ENCODE measurements at regions not wholly inside any gene's neighbourhood (a gene's known extent, or its start where the extent isn't known, plus 50 kb on each side); places are given as distances from the start of the nearest gene placed in this dataset.
A peak's percentile ranks its signal among the peaks of the same experiment; 100 is the strongest.

DNA sequence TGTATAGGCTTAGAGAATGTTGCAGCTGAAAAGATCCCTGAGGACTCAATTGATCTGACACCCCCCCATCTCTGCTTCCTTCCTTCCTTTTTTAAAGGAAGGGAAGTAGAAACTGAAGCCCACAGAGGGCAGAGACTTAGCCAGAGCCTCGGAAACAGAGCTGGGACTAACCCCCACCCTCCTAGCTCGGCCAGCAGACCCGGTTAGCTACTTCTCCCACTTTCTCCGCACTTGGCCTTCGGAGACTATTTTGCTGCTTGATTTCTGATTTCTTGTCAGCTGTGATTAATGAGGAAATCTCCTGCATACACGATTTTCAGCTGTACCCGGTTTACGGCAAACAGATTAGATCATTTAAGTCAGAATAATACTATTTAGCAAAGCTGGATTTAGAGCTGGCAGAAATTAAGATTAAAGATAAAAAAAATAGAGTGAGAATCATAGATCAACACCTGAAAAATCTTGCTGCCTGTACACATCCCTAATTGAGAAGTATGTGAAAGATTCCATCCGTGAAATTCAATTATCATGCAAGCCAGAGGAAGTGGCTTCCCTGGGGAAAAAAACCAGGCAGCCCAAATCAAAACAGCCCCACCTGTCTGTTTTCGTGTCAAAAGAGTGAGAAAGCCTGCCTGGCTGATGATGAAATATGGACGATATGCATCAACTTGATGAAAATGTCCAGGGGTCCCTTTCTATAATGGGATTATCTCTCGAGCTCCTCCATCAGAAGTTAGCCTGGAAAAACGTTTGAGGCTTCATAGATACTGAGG lies 159.5 kb upstream of the SHB start:
- intact Hi-C loops (cut with DNase I) = loop anchor here in 1 of 10 donors (5.0 kb wide), 1 partner anchor 34 kb away; no protein-coding TSS in a partner anchor
- no peak for ATAC-seq
- DNase-seq = no peak
- WGBS, 4 donors = 40 to 51% (median 48%) methylated on average over 13 of the region's 13 CpGs
- H3K36me3 ChIP-seq = no peaks in the 10 kb centered on the region
- no peaks in the 10 kb centered on the region for H3K9me3 ChIP-seq
- TF ChIP-seq, protein P1, sequence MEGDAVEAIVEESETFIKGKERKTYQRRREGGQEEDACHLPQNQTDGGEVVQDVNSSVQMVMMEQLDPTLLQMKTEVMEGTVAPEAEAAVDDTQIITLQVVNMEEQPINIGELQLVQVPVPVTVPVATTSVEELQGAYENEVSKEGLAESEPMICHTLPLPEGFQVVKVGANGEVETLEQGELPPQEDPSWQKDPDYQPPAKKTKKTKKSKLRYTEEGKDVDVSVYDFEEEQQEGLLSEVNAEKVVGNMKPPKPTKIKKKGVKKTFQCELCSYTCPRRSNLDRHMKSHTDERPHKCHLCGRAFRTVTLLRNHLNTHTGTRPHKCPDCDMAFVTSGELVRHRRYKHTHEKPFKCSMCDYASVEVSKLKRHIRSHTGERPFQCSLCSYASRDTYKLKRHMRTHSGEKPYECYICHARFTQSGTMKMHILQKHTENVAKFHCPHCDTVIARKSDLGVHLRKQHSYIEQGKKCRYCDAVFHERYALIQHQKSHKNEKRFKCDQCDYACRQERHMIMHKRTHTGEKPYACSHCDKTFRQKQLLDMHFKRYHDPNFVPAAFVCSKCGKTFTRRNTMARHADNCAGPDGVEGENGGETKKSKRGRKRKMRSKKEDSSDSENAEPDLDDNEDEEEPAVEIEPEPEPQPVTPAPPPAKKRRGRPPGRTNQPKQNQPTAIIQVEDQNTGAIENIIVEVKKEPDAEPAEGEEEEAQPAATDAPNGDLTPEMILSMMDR (IDR thresholded peaks at IDR 0.05) = no peak
- TF ChIP-seq POLR2A (IDR thresholded peaks at IDR 0.05) = no peak
- no peak overlapping the region for H3K4me3 ChIP-seq
- H3K27me3 ChIP-seq = peaks cover 0 to 19% (median 0%) of the 10 kb centered on the region in 9 donors
- H3K27ac ChIP-seq = no peak overlapping the region
- H3K4me1 ChIP-seq = peaks cover 0 to 11% (median 0%) of the 10 kb centered on the region in 12 donors

DNA sequence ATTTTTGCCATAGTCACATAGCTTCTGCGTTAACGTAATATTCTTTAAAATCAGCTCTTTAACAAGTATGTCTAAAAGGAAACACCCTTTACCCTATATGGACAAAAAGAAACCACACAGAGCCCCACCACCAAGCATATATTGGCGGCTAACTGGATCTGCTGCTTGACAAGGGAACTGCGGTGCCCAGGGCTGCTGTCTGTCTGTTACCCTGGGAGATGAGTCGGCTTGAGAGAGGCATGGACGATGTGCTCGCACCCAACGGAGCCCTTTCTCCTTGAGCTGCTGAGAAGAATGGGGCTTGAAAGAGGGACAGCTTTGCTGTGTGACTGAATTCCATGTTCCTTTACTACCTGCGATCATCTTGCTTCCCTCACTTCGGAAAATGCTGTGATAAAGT lies 158.6 kb upstream of the SHB start:
- no peak for TF ChIP-seq POLR2A (IDR thresholded peaks at IDR 0.05)
- TF ChIP-seq, protein P1 (IDR thresholded peaks at IDR 0.05) = no peak
- no peak overlapping the region for H3K27ac ChIP-seq
- no peak for ATAC-seq
- peaks cover 0 to 25% (median 0%) of the 10 kb centered on the region in 9 donors for H3K27me3 ChIP-seq
- no peak for DNase-seq
- intact Hi-C loops (cut with DNase I) = loop anchor here in 1 of 10 donors (5.0 kb wide), 1 partner anchor 35 kb away; no protein-coding TSS in a partner anchor
- no peaks in the 10 kb centered on the region for H3K36me3 ChIP-seq
- H3K4me3 ChIP-seq = no peak overlapping the region
- peaks cover 0 to 11% (median 0%) of the 10 kb centered on the region in 12 donors for H3K4me1 ChIP-seq
- 53 to 73% (median 55%) methylated on average over 10 of the region's 10 CpGs for WGBS, 4 donors
- H3K9me3 ChIP-seq = no peaks in the 10 kb centered on the region

GRCh38 chr9:38227061-38227540 lies 158.1 kb upstream of the SHB start:
- WGBS, 4 donors = 5 to 15% (median 7%) methylated on average over 11 to 12 of the region's 12 CpGs
- Histone ChIP-seq H3K36me3 (no peaks in the 10 kb centered on the region), H3K9me3 (no peaks in the 10 kb centered on the region), H3K4me1 (peaks cover 0 to 11% (median 0%) of the 10 kb centered on the region in 12 donors), H3K27ac (no peak overlapping the region), H3K4me3 (no peak overlapping the region), H3K27me3 (peaks cover 0 to 26% (median 0%) of the 10 kb centered on the region in 9 donors)
- TF ChIP-seq POLR2A (IDR thresholded peaks at IDR 0.05) = no peak
- TF ChIP-seq, protein P1 (IDR thresholded peaks at IDR 0.05) = no peak
- intact Hi-C loops (cut with DNase I) = loop anchor here in 1 of 10 donors (5.0 kb wide), 1 partner anchor 35 kb away; no protein-coding TSS in a partner anchor
- ATAC-seq = peak in 3 of 4 donors; percentile 22 to 58 (median 41)
- peak; percentile 25 to 66 (median 36) for DNase-seq

DNA sequence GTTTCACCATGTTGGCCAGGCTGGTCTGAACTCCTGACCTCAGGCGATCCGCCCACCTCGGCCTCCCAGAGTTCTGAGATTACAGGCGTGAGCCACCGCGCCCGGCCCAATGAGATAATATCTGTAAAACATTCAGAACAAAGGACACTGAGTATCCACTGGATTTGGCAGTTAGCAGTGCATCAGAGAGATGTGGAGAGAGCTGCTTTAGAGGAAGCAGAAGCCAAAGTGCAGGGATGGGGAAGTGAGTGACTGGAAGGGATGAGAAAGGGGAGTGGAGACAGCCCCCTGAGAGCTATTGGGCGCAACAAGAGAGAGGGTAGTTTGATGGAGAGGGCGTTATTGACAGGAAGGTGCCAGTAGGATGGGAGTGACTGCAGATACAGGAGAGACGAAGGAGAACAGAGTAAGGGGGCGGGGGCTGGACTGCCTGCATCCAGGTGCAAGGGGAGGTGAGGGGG lies 157.5 kb upstream of the SHB start:
- Histone ChIP-seq H3K36me3 (no peaks in the 10 kb centered on the region), H3K27me3 (peaks cover 0 to 26% (median 0%) of the 10 kb centered on the region in 9 donors), H3K27ac (no peak overlapping the region), H3K4me3 (no peak overlapping the region), H3K4me1 (peaks cover 0 to 11% (median 0%) of the 10 kb centered on the region in 12 donors), H3K9me3 (no peaks in the 10 kb centered on the region)
- 7 to 10% (median 9%) methylated on average over 11 of the region's 11 CpGs for whole genome bisulfite sequencing, 4 donors
- no peak for DNase-seq
- no peak for ATAC-seq
- intact Hi-C loops (cut with DNase I) = loop anchor here in 1 of 10 donors (5.0 kb wide), 1 partner anchor 36 kb away; no protein-coding TSS in a partner anchor
- TF ChIP-seq, protein P1 (IDR thresholded peaks at IDR 0.05) = no peak
- TF ChIP-seq POLR2A (IDR thresholded peaks at IDR 0.05) = no peak
